GM23338 (cell line): ENCODE measurements at regions not wholly inside any gene's neighbourhood (a gene's known extent, or its start where the extent isn't known, plus 50 kb on each side); places are given as distances from the start of the nearest gene placed in this dataset.

Experiments used
- CREB1 ChIP-seq: fragments of 250-450 bp; sonication (Bioruptor Pico); IDR thresholded peaks from 2 replicates; pipeline ENCODE4 v1.5.0; 2020; ENCODE audit warnings: low read depth, mild to moderate bottlenecking, moderate library complexity
- EZH2 ChIP-seq: fragments of 200-600 bp; sonication (generic); IDR thresholded peaks from one replicate; pipeline ENCODE4 v1.8.0; 2017; ENCODE audit warnings: antibody characterized with exemption, mild to moderate bottlenecking, low read depth; ENCODE audit not compliant: unreplicated experiment
- EZH2phosphoT487 ChIP-seq: fragments of 200-600 bp; sonication (generic); IDR thresholded peaks from one replicate; pipeline ENCODE4 v1.8.1; 2018; ENCODE audit warnings: antibody characterized with exemption; ENCODE audit not compliant: unreplicated experiment
- JUNB ChIP-seq: IDR thresholded peaks from one replicate; pipeline ENCODE4 v1.6.1; 2016; ENCODE audit warnings: antibody characterized with exemption; ENCODE audit not compliant: unreplicated experiment
- NANOG ChIP-seq: IDR thresholded peaks from 2 replicates; pipeline ENCODE4 v1.6.1; 2016; ENCODE audit warnings: antibody characterized with exemption, borderline replicate concordance
- POLR2AphosphoS5 ChIP-seq: IDR thresholded peaks from 2 replicates; pipeline ENCODE4 v1.6.1; 2016; ENCODE audit warnings: antibody characterized with exemption, low read depth
- REST ChIP-seq: IDR thresholded peaks from one replicate; pipeline ENCODE4 v1.6.1; 2018; ENCODE audit warnings: antibody characterized with exemption; ENCODE audit not compliant: unreplicated experiment
- STAT1 ChIP-seq: IDR thresholded peaks from one replicate; pipeline ENCODE4 v1.6.1; 2016; ENCODE audit warnings: antibody characterized with exemption; ENCODE audit not compliant: unreplicated experiment
- ZNF114 ChIP-seq: fragments of 250-450 bp; sonication (Bioruptor Pico); IDR thresholded peaks from 2 replicates; pipeline ENCODE4 v1.5.0; 2020; ENCODE audit warnings: mild to moderate bottlenecking, moderate library complexity
- ZNF331 ChIP-seq: fragments of 250-450 bp; sonication (Bioruptor Pico); IDR thresholded peaks from 2 replicates; pipeline ENCODE4 v1.5.0; 2020; ENCODE audit warnings: low read depth, mild to moderate bottlenecking, moderate library complexity
- ZNF462 ChIP-seq: fragments of 250-450 bp; sonication (Bioruptor Pico); IDR thresholded peaks from 2 replicates; pipeline ENCODE4 v1.5.0; 2020; ENCODE audit warnings: mild to moderate bottlenecking, moderate library complexity
- TF ChIP-seq, protein P1 (sequence below), 2 experiments: fragments of 200-600 bp in 1 of 2; sonication (generic) in 1 of 2; conservative IDR thresholded peaks; 2 replicates each; pipeline versions ENCODE4 v1.5.1 to v1.6.1; 2016 to 2017; ENCODE audit warnings: antibody characterized with exemption in 2 of 2, low read depth in 2 of 2, mild to moderate bottlenecking in 2 of 2, moderate library complexity in 1 of 2

- TF ChIP-seq CREB1 = no peak
- no peak for TF ChIP-seq EZH2
- TF ChIP-seq, protein P1, sequence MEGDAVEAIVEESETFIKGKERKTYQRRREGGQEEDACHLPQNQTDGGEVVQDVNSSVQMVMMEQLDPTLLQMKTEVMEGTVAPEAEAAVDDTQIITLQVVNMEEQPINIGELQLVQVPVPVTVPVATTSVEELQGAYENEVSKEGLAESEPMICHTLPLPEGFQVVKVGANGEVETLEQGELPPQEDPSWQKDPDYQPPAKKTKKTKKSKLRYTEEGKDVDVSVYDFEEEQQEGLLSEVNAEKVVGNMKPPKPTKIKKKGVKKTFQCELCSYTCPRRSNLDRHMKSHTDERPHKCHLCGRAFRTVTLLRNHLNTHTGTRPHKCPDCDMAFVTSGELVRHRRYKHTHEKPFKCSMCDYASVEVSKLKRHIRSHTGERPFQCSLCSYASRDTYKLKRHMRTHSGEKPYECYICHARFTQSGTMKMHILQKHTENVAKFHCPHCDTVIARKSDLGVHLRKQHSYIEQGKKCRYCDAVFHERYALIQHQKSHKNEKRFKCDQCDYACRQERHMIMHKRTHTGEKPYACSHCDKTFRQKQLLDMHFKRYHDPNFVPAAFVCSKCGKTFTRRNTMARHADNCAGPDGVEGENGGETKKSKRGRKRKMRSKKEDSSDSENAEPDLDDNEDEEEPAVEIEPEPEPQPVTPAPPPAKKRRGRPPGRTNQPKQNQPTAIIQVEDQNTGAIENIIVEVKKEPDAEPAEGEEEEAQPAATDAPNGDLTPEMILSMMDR (conservative IDR thresholded peaks at IDR 0.05; ENCODE audit: low read depth in 2 of 2) = no peak
- no peak for TF ChIP-seq EZH2phosphoT487
- TF ChIP-seq POLR2AphosphoS5 = no peak
- no peak for TF ChIP-seq JUNB
- TF ChIP-seq REST = no peak
- TF ChIP-seq NANOG = no peak
- no peak for TF ChIP-seq ZNF331
- no peak for TF ChIP-seq ZNF114 (CRISPR knock-in tag)
- TF ChIP-seq ZNF462 = no peak
- no peak for TF ChIP-seq STAT1
Observed at GRCh38 chr7:38054199-38054598, 123.8 kb upstream of the STARD3NL start.
